Activated CD4-positive, alpha-beta memory T cell treated with anti-CD3 and anti-CD28 coated beads, Interleukin-2, amount 10 ng/mL, durations not matched to agents 7 days and 5 days (primary cell): ENCODE measurements at regions not wholly inside any gene's neighbourhood (a gene's known extent, or its start where the extent isn't known, plus 50 kb on each side); places are given as distances from the start of the nearest gene placed in this dataset.

Source experiments
- CTCF ChIA-PET: fragments of 350-600 bp; sonication (Branson Sonifier 250); formaldehyde crosslinking; loops from one replicate; lab custom pipeline; 2021; ENCODE audit warnings: antibody characterized with exemption, inconsistent platforms; lab: Charles Lee
- POLR2A ChIA-PET: fragments of 350-600 bp; sonication (Branson Sonifier 250); formaldehyde crosslinking; loops from one replicate; lab custom pipeline; 2021; ENCODE audit warnings: antibody characterized with exemption; lab: Charles Lee
- DNase-seq: peaks from one replicate; pipeline ENCODE4 v3.0.0-alpha.2; 2020
- H3K27ac Mint-ChIP-seq: one replicate; pipeline ENCODE4 v1.8.0; 2021; ENCODE audit warnings: mild to moderate bottlenecking, mixed read lengths
- H3K27me3 Mint-ChIP-seq: one replicate; pipeline ENCODE4 v1.8.0; 2021; ENCODE audit warnings: mixed read lengths
- H3K36me3 Mint-ChIP-seq: one replicate; pipeline ENCODE4 v1.8.0; 2021; ENCODE audit warnings: low read depth, mixed read lengths
- H3K4me1 Mint-ChIP-seq: one replicate; pipeline ENCODE4 v1.8.0; 2021; ENCODE audit warnings: mixed read lengths
- H3K4me3 Mint-ChIP-seq: one replicate; pipeline ENCODE4 v1.8.0; 2021; ENCODE audit warnings: mild to moderate bottlenecking, mixed read lengths
- H3K9me3 Mint-ChIP-seq: one replicate; pipeline ENCODE4 v1.8.0; 2021; ENCODE audit warnings: mixed read lengths

- ChIA-PET POLR2A (no interaction called here), CTCF (no interaction called here)
- Mint-ChIP-seq H3K4me3 (no peak overlapping the region), H3K27ac (no peak overlapping the region), H3K9me3 (peaks cover 15% of the 10 kb centered on the region), H3K4me1 (no peaks in the 10 kb centered on the region), H3K27me3 (no peaks in the 10 kb centered on the region), H3K36me3 (no peaks in the 10 kb centered on the region)
- DNase-seq, result no peak
Observed at GRCh38 chr13:56247692-56248091, 893.0 kb upstream of the PRR20A start.

DNA sequence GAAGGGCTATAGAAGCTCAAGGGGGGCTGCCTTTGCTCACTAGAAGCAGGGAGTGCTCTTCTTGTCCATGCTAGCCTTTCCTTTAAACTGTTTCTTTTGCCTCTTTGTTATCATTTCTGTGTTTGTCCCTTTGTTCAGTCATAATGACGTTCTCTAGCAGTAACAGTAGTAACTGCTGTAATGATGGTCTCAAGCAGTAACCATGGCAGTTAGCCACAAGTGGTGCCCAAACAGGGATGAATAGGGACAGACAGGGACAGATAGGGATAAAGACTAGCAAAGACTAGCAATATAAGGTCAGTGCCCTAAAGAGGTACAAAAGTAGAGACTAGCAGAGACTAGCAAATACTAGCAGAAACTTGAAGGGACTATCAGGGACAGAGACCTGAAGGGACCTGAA, 869.0 kb upstream of the PRR20A start:
- Mint-ChIP-seq H3K4me3 (no peak overlapping the region), H3K9me3 (peaks cover 5% of the 10 kb centered on the region), H3K27ac (no peak overlapping the region), H3K36me3 (no peaks in the 10 kb centered on the region), H3K27me3 (no peaks in the 10 kb centered on the region), H3K4me1 (no peaks in the 10 kb centered on the region)
- POLR2A ChIA-PET, result no interaction called here
- CTCF ChIA-PET, result no interaction called here
- DNase-seq, result no peak

DNA sequence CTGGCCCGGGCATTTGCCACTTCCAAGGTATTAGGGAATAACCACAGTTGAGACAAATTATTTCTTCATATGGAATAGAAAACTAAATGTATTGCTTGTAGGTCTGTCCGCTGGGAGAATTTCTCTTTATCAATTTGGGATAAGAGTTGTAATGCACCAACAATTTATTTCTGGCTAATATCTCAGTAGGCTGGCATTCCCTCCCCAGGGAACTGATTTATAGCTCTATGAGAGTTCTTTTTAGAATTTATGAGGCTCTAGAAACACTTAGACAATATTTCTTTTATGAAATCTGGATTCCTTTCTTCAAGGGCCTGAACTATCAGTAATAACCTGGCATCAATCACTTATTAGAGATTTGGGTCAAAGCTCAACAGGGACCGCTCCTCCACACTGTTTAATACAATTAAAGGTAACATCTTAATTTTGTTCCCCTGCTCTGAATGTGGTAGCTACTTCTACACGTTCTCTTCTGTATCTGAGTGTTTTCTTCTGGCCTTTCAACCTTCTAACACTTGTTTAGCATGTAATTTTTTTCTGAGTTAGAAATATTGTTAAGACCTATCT, 857.4 kb upstream of the PRR20A start:
- ChIA-PET POLR2A (no interaction called here), CTCF (no interaction called here)
- Mint-ChIP-seq H3K4me1 (no peaks in the 10 kb centered on the region), H3K4me3 (no peak overlapping the region), H3K9me3 (peaks cover 10% of the 10 kb centered on the region), H3K27me3 (no peaks in the 10 kb centered on the region), H3K36me3 (no peaks in the 10 kb centered on the region), H3K27ac (no peak overlapping the region)
- no peak for DNase-seq

GRCh38 chr13:56299650-56300049, 841.1 kb upstream of the PRR20A start:
- Mint-ChIP-seq H3K27me3 (no peaks in the 10 kb centered on the region), H3K4me1 (no peaks in the 10 kb centered on the region), H3K4me3 (no peak overlapping the region), H3K27ac (no peak overlapping the region), H3K9me3 (peaks cover 7% of the 10 kb centered on the region), H3K36me3 (no peaks in the 10 kb centered on the region)
- ChIA-PET POLR2A (no interaction called here), CTCF (no interaction called here)
- no peak for DNase-seq

DNA sequence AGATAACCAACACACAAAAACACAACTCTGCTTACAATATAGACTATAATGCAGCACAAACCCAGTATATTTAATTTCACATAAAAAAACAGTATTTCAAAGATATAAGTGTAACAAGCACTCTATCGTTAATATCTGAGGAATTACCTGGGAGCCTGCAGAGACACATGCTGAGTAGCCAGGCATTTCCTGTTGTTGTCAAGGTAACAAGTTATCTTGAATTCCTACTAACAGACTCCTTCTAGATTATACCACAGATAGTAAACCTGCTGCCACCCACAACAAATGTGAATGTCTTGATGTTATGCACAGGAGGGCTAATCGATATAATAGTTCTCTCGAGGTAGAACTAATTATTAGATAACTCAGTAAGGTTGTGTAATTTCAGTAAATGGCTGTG, 826.0 kb upstream of the PRR20A start:
- Mint-ChIP-seq H3K9me3 (no peaks in the 10 kb centered on the region), H3K4me3 (no peak overlapping the region), H3K36me3 (no peaks in the 10 kb centered on the region), H3K27ac (no peak overlapping the region), H3K4me1 (no peaks in the 10 kb centered on the region), H3K27me3 (no peaks in the 10 kb centered on the region)
- ChIA-PET CTCF (no interaction called here), POLR2A (no interaction called here)
- no peak for DNase-seq

- no peak for DNase-seq
- POLR2A ChIA-PET, result no interaction called here
- H3K9me3 Mint-ChIP-seq, result peaks cover 2% of the 10 kb centered on the region
- no peaks in the 10 kb centered on the region for H3K27me3 Mint-ChIP-seq
- H3K36me3 Mint-ChIP-seq, result no peaks in the 10 kb centered on the region
- H3K4me1 Mint-ChIP-seq, result no peaks in the 10 kb centered on the region
- no peak overlapping the region for H3K4me3 Mint-ChIP-seq
- CTCF ChIA-PET, result no interaction called here
- H3K27ac Mint-ChIP-seq, result no peak overlapping the region
Observed at GRCh38 chr13:56317841-56318240, 822.9 kb upstream of the PRR20A start.

- CTCF ChIA-PET, result no interaction called here
- POLR2A ChIA-PET, result no interaction called here
- no peak overlapping the region for H3K4me3 Mint-ChIP-seq
- no peaks in the 10 kb centered on the region for H3K4me1 Mint-ChIP-seq
- peaks cover 2% of the 10 kb centered on the region for H3K9me3 Mint-ChIP-seq
- H3K27me3 Mint-ChIP-seq, result no peaks in the 10 kb centered on the region
- no peaks in the 10 kb centered on the region for H3K36me3 Mint-ChIP-seq
- H3K27ac Mint-ChIP-seq, result no peak overlapping the region
- no peak for DNase-seq
Observed at GRCh38 chr13:56332671-56333070, 808.0 kb upstream of the PRR20A start.

- H3K4me1 Mint-ChIP-seq, result no peaks in the 10 kb centered on the region
- peaks cover 2% of the 10 kb centered on the region for H3K9me3 Mint-ChIP-seq
- no peak overlapping the region for H3K4me3 Mint-ChIP-seq
- no peak overlapping the region for H3K27ac Mint-ChIP-seq
- H3K27me3 Mint-ChIP-seq, result no peaks in the 10 kb centered on the region
- POLR2A ChIA-PET, result no interaction called here
- no peak for DNase-seq
- CTCF ChIA-PET, result no interaction called here
- H3K36me3 Mint-ChIP-seq, result no peaks in the 10 kb centered on the region
Observed at GRCh38 chr13:56335775-56336174, 804.9 kb upstream of the PRR20A start.

- H3K36me3 Mint-ChIP-seq, result no peaks in the 10 kb centered on the region
- no peaks in the 10 kb centered on the region for H3K27me3 Mint-ChIP-seq
- H3K27ac Mint-ChIP-seq, result no peak overlapping the region
- ChIA-PET CTCF (no interaction called here), POLR2A (no interaction called here)
- H3K4me3 Mint-ChIP-seq, result no peak overlapping the region
- peaks cover 7% of the 10 kb centered on the region for H3K9me3 Mint-ChIP-seq
- no peaks in the 10 kb centered on the region for H3K4me1 Mint-ChIP-seq
- DNase-seq, result no peak
Observed at GRCh38 chr13:56338421-56338820, 802.3 kb upstream of the PRR20A start.

DNA sequence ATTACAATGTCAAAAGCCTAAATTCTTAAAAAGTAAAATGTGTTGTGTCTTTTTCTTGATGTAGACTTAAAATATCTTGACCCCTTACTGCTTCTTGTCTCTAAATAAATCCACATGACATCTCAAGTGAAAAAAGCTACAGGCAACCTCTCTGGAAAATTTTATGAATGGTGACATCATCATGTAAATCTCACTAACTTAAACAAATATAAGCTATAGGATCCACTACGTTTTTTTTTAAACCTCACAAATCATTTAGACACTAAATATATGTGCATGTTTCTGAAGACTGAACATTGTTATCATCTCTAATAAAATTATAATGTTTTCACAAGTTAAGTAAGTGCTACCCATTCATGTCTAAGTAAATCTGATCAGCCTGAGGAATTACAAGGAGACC, 793.7 kb upstream of the PRR20A start:
- Mint-ChIP-seq H3K9me3 (peaks cover 7% of the 10 kb centered on the region), H3K4me1 (no peaks in the 10 kb centered on the region), H3K36me3 (no peaks in the 10 kb centered on the region), H3K27me3 (no peaks in the 10 kb centered on the region), H3K27ac (no peak overlapping the region), H3K4me3 (no peak overlapping the region)
- DNase-seq, result no peak
- ChIA-PET POLR2A (no interaction called here), CTCF (no interaction called here)

GRCh38 chr13:56349866-56350265, 790.9 kb upstream of the PRR20A start:
- ChIA-PET CTCF (no interaction called here), POLR2A (no interaction called here)

GRCh38 chr13:56351041-56351440, 789.7 kb upstream of the PRR20A start:
- Mint-ChIP-seq H3K36me3 (no peaks in the 10 kb centered on the region), H3K27me3 (no peaks in the 10 kb centered on the region), H3K9me3 (peaks cover 3% of the 10 kb centered on the region), H3K27ac (no peak overlapping the region), H3K4me1 (no peaks in the 10 kb centered on the region), H3K4me3 (no peak overlapping the region)
- POLR2A ChIA-PET, result no interaction called here
- no peak for DNase-seq
- CTCF ChIA-PET, result no interaction called here

More at GRCh38 chr13:56349866-56350265, 790.9 kb upstream of the PRR20A start:
- no peak overlapping the region for H3K4me3 Mint-ChIP-seq
- no peaks in the 10 kb centered on the region for H3K27me3 Mint-ChIP-seq
- H3K4me1 Mint-ChIP-seq, result no peaks in the 10 kb centered on the region
- H3K9me3 Mint-ChIP-seq, result peaks cover 3% of the 10 kb centered on the region
- no peak for DNase-seq
- no peak overlapping the region for H3K27ac Mint-ChIP-seq
- no peaks in the 10 kb centered on the region for H3K36me3 Mint-ChIP-seq

- CTCF ChIA-PET, result no interaction called here
- Mint-ChIP-seq H3K27ac (no peak overlapping the region), H3K4me3 (no peak overlapping the region), H3K9me3 (peaks cover 3% of the 10 kb centered on the region), H3K36me3 (no peaks in the 10 kb centered on the region), H3K27me3 (no peaks in the 10 kb centered on the region), H3K4me1 (no peaks in the 10 kb centered on the region)
- no peak for DNase-seq
- POLR2A ChIA-PET, result no interaction called here
Observed at GRCh38 chr13:56352361-56352760, 788.4 kb upstream of the PRR20A start.

DNA sequence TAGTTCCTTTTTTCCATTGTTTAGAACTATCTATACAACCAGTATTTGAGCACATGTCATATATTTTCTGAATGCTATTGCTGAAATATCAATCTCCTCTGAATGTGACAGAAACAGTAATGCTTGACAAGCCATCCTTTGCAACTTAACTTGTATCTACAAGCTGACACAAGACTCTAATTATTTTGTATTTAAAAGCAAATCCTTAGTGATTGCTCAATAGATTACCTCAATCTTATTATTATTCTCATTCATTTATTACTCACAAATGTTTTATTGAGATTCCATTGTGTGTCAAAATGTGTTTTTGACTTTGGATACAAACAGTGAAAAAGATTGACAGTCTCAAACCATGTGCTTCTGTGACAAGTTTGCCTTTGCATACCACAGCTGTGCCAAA, 787.8 kb upstream of the PRR20A start:
- CTCF ChIA-PET, result no interaction called here
- POLR2A ChIA-PET, result no interaction called here

More for the DNA sequence above, 787.8 kb upstream of the PRR20A start:
- H3K4me3 Mint-ChIP-seq, result no peak overlapping the region
- no peaks in the 10 kb centered on the region for H3K36me3 Mint-ChIP-seq
- no peaks in the 10 kb centered on the region for H3K4me1 Mint-ChIP-seq
- no peak overlapping the region for H3K27ac Mint-ChIP-seq
- peaks cover 3% of the 10 kb centered on the region for H3K9me3 Mint-ChIP-seq
- DNase-seq, result no peak
- no peaks in the 10 kb centered on the region for H3K27me3 Mint-ChIP-seq
